ENCODE measurements at regions not wholly inside any gene's neighbourhood (a gene's known extent, or its start where the extent isn't known, plus 50 kb on each side); places are given as distances from the start of the nearest gene placed in this dataset.
A peak's percentile ranks its signal among the peaks of the same experiment; 100 is the strongest.

- ATAC-seq: no peak
- no peak for TF ChIP-seq RARB (CRISPR knock-in tag; IDR thresholded peaks at IDR 0.05)
- peak; percentile 96 for TF ChIP-seq ZNF70 (CRISPR knock-in tag; IDR thresholded peaks at IDR 0.05)
- no peak for TF ChIP-seq BACH2 (CRISPR knock-in tag; IDR thresholded peaks at IDR 0.05; ENCODE audit: borderline replicate concordance)
- no peak for TF ChIP-seq GLIS3 (CRISPR knock-in tag; IDR thresholded peaks at IDR 0.05)
- no peak for TF ChIP-seq TSHZ2 (CRISPR knock-in tag; IDR thresholded peaks at IDR 0.05)
These were observed 148.4 kb upstream of the TOP1 start for GRCh38 chr20:40880063-40880728.

GRCh38 chr20:40880729-40881109 lies 147.9 kb upstream of the TOP1 start:
- no peak for TF ChIP-seq SNAI2 (CRISPR knock-in tag; IDR thresholded peaks at IDR 0.05)
- no peak for TF ChIP-seq POU6F1 (CRISPR knock-in tag; IDR thresholded peaks at IDR 0.05; ENCODE audit: borderline replicate concordance, low read depth)
- no peak for TF ChIP-seq RARB (CRISPR knock-in tag; IDR thresholded peaks at IDR 0.05)
- no peak for TF ChIP-seq CSRNP3 (CRISPR knock-in tag; IDR thresholded peaks at IDR 0.05)
- no peak for TF ChIP-seq ZFP3 (CRISPR knock-in tag; IDR thresholded peaks at IDR 0.05)
- TF ChIP-seq ZFP30 (CRISPR knock-in tag; IDR thresholded peaks at IDR 0.05): no peak
- TF ChIP-seq ISL1 (CRISPR knock-in tag; IDR thresholded peaks at IDR 0.05): no peak
- TF ChIP-seq ZC3H10 (CRISPR knock-in tag; IDR thresholded peaks at IDR 0.05): no peak
- TF ChIP-seq TOX (CRISPR knock-in tag; IDR thresholded peaks at IDR 0.05; ENCODE audit: borderline replicate concordance): no peak
- no peak for TF ChIP-seq PATZ1 (CRISPR knock-in tag; IDR thresholded peaks at IDR 0.05; ENCODE audit: borderline replicate concordance)
- no peak for TF ChIP-seq ZNF8 (CRISPR knock-in tag; IDR thresholded peaks at IDR 0.05)
- TF ChIP-seq OSR1 (CRISPR knock-in tag; IDR thresholded peaks at IDR 0.05): no peak
- no peak for TF ChIP-seq CREB5 (CRISPR knock-in tag; IDR thresholded peaks at IDR 0.05; ENCODE audit: low read depth)
- no peak for TF ChIP-seq TCF4 (CRISPR knock-in tag; IDR thresholded peaks at IDR 0.05; ENCODE audit: borderline replicate concordance)
- no peak for TF ChIP-seq PPARA (CRISPR knock-in tag; IDR thresholded peaks at IDR 0.05; ENCODE audit: borderline replicate concordance)
- no peak for TF ChIP-seq CSDC2 (CRISPR knock-in tag; IDR thresholded peaks at IDR 0.05)
- TF ChIP-seq GLIS3 (CRISPR knock-in tag; IDR thresholded peaks at IDR 0.05): no peak
- TF ChIP-seq ESRRG (CRISPR knock-in tag; IDR thresholded peaks at IDR 0.05): no peak
- TF ChIP-seq TSHZ2 (CRISPR knock-in tag; IDR thresholded peaks at IDR 0.05): no peak
- no peak for TF ChIP-seq BACH2 (CRISPR knock-in tag; IDR thresholded peaks at IDR 0.05; ENCODE audit: borderline replicate concordance)
- no peak for ATAC-seq
